Natural killer cell (primary cell): ENCODE measurements at regions not wholly inside any gene's neighbourhood (a gene's known extent, or its start where the extent isn't known, plus 50 kb on each side); places are given as distances from the start of the nearest gene placed in this dataset.
A peak's percentile ranks its signal among the peaks of the same experiment; 100 is the strongest.

Source experiments
- ATAC-seq, 3 donors: fragments of 150-1000 bp in 2 of 3; fragments of 200-7000 bp in 1 of 3; cut with Tn5 transposase; 1 replicate in 1 of 3; 2 replicates in 2 of 3; pipeline ENCODE4 v1.10.0; 2021; ENCODE audit warnings: mild to moderate bottlenecking in 2 of 3, moderate library complexity in 2 of 3
- DNase-seq, 2 donors: peaks; one replicate each; pipeline versions ENCODE4 v3.0.0 to v3.0.0-alpha.2; 2013 to 2021; ENCODE audit warnings: mixed read lengths in 1 of 2
- H3K27ac ChIP-seq: one replicate; pipeline ENCODE4 v1.5.1; 2013; ENCODE audit warnings: mild to moderate bottlenecking, low read length
- H3K27me3 ChIP-seq: one replicate; pipeline ENCODE4 v1.6.1; 2013; ENCODE audit warnings: low read length; ENCODE audit not compliant: control insufficient read depth, insufficient read depth
- H3K36me3 ChIP-seq: one replicate; pipeline ENCODE4 v1.6.1; 2013; ENCODE audit warnings: low read length; ENCODE audit not compliant: control insufficient read depth, insufficient read depth
- H3K4me1 ChIP-seq: one replicate; pipeline ENCODE4 v1.6.1; 2013; ENCODE audit warnings: low read length; ENCODE audit not compliant: control insufficient read depth, insufficient read depth
- H3K4me3 ChIP-seq: one replicate; pipeline ENCODE4 v1.5.1; 2013; ENCODE audit warnings: low read length
- H3K9me3 ChIP-seq: one replicate; pipeline ENCODE4 v1.6.1; 2013; ENCODE audit warnings: low read length; ENCODE audit not compliant: control insufficient read depth, insufficient read depth
- H3K27ac Mint-ChIP-seq, 2 donors: one replicate each; pipeline ENCODE4 v1.8.0; 2022; ENCODE audit warnings: mild to moderate bottlenecking in 2 of 2, mixed read lengths in 2 of 2, moderate library complexity in 1 of 2
- H3K27me3 Mint-ChIP-seq, 2 donors: one replicate each; pipeline ENCODE4 v1.8.0; 2022; ENCODE audit warnings: low read depth in 2 of 2, mixed read lengths in 2 of 2
- H3K36me3 Mint-ChIP-seq: one replicate; pipeline ENCODE4 v1.8.0; 2022; ENCODE audit warnings: mixed read lengths
- H3K4me1 Mint-ChIP-seq, 2 donors: one replicate each; pipeline ENCODE4 v1.8.0; 2022; ENCODE audit warnings: mixed read lengths in 2 of 2
- H3K4me3 Mint-ChIP-seq: one replicate; pipeline ENCODE4 v1.8.0; 2022; ENCODE audit warnings: mild to moderate bottlenecking, moderate library complexity, mixed read lengths
- H3K9me3 Mint-ChIP-seq, 2 donors: one replicate each; pipeline ENCODE4 v1.8.0; 2022; ENCODE audit warnings: mixed read lengths in 2 of 2
- CTCF ChIP-seq: fragments of 200-600 bp; IDR thresholded peaks from one replicate; pipeline ENCODE4 v1.8.0; 2022; ENCODE audit warnings: antibody characterized with exemption
- WGBS: methylation state at CpG from one replicate; pipeline ENCODE4 v1.1.7; 2013; ENCODE audit warnings: missing lambda C conversion rate; ENCODE audit not compliant: insufficient coverage; 5-methylcytosine and 5-hydroxymethylcytosine counted together
- intact Hi-C: fragments of 100-400 bp; cut with micrococcal nuclease; formaldehyde crosslinking; loops from one replicate; pipeline ENCODE4 v1.14.2; 2022

- Histone ChIP-seq H3K9me3 (no peaks in the 10 kb centered on the region), H3K4me3 (no peak overlapping the region), H3K27me3 (no peaks in the 10 kb centered on the region), H3K36me3 (no peaks in the 10 kb centered on the region), H3K4me1 (peaks cover 4% of the 10 kb centered on the region), H3K27ac (no peak overlapping the region)
- no peaks in the 10 kb centered on the region for H3K9me3 Mint-ChIP-seq
- WGBS: no CpG with 5 or more reads among the region's 3 CpGs
- DNase-seq (no peak), ATAC-seq (no peak)
- H3K27me3 Mint-ChIP-seq: no peaks in the 10 kb centered on the region
- H3K36me3 Mint-ChIP-seq: no peaks in the 10 kb centered on the region
- H3K27ac Mint-ChIP-seq: no peak overlapping the region
- TF ChIP-seq CTCF: no peak
- peaks cover 0 to 13% of the 10 kb centered on the region in 2 donors for H3K4me1 Mint-ChIP-seq
- H3K4me3 Mint-ChIP-seq: no peak overlapping the region
- intact Hi-C loops: no loop called here
Measured at GRCh38 chr12:14264778-14265177, 100.7 kb upstream of the ATF7IP start.

- no peak overlapping the region for H3K27ac ChIP-seq
- no peaks in the 10 kb centered on the region for H3K9me3 ChIP-seq
- Mint-ChIP-seq H3K4me3 (no peak overlapping the region), H3K27me3 (no peaks in the 10 kb centered on the region), H3K36me3 (peaks cover 9% of the 10 kb centered on the region), H3K9me3 (peaks cover 4 to 5% of the 10 kb centered on the region in 2 donors), H3K27ac (no peak overlapping the region), H3K4me1 (peaks cover 4 to 8% of the 10 kb centered on the region in 2 donors)
- H3K36me3 ChIP-seq: no peaks in the 10 kb centered on the region
- H3K4me1 ChIP-seq: peaks cover 3% of the 10 kb centered on the region
- TF ChIP-seq CTCF: no peak
- no peak for ATAC-seq
- H3K27me3 ChIP-seq: no peaks in the 10 kb centered on the region
- no peak overlapping the region for H3K4me3 ChIP-seq
- intact Hi-C loops: no loop called here
- DNase-seq: no peak
Measured at GRCh38 chr12:14268120-14268515, 97.4 kb upstream of the ATF7IP start.

- DNase-seq (no peak), ATAC-seq (no peak)
- TF ChIP-seq CTCF: no peak
- Mint-ChIP-seq H3K36me3 (peaks cover 9% of the 10 kb centered on the region), H3K4me1 (peaks cover 15% of the 10 kb centered on the region in 2 donors), H3K27ac (peak overlapping the region in 1 of 2 donors; percentile 15), H3K4me3 (no peak overlapping the region), H3K27me3 (no peaks in the 10 kb centered on the region), H3K9me3 (peaks cover 4 to 5% of the 10 kb centered on the region in 2 donors)
- Histone ChIP-seq H3K27me3 (no peaks in the 10 kb centered on the region), H3K4me3 (no peak overlapping the region), H3K27ac (no peak overlapping the region), H3K9me3 (no peaks in the 10 kb centered on the region), H3K4me1 (peaks cover 11% of the 10 kb centered on the region), H3K36me3 (no peaks in the 10 kb centered on the region)
- intact Hi-C loops: no loop called here
Measured at GRCh38 chr12:14270392-14270791, 95.1 kb upstream of the ATF7IP start.
